H9 (cell line): ENCODE measurements at regions not wholly inside any gene's neighbourhood (a gene's known extent, or its start where the extent isn't known, plus 50 kb on each side); places are given as distances from the start of the nearest gene placed in this dataset.

Source experiments
- DNase-seq: peaks from one replicate; pipeline ENCODE4 v3.0.0-alpha.2; 2017
- H2AFZ ChIP-seq: one replicate; pipeline ENCODE4 v1.6.1; 2013; ENCODE audit warnings: mild to moderate bottlenecking, low read length, control low read depth, moderate library complexity
- H2AK5ac ChIP-seq: 2 replicates; pipeline ENCODE4 v1.6.1; 2013; ENCODE audit warnings: low read length, control low read depth, mixed read lengths; ENCODE audit not compliant: insufficient read length
- H2BK120ac ChIP-seq: one replicate; pipeline ENCODE4 v1.6.1; 2013; ENCODE audit warnings: low read depth, mild to moderate bottlenecking, low read length, control low read depth, inconsistent platforms; ENCODE audit not compliant: poor library complexity, severe bottlenecking
- H2BK12ac ChIP-seq: 2 replicates; pipeline ENCODE4 v1.6.1; 2013; ENCODE audit warnings: low read length, control low read depth, mixed read lengths, low read depth; ENCODE audit not compliant: insufficient read length
- H2BK15ac ChIP-seq: 2 replicates; pipeline ENCODE4 v1.6.1; 2013; ENCODE audit warnings: low read depth, low read length, control low read depth
- H2BK20ac ChIP-seq: one replicate; pipeline ENCODE4 v1.6.1; 2013; ENCODE audit warnings: low read depth, mild to moderate bottlenecking, low read length, control low read depth, inconsistent platforms; ENCODE audit not compliant: poor library complexity, severe bottlenecking
- H2BK5ac ChIP-seq: 2 replicates; pipeline ENCODE4 v1.6.1; 2013; ENCODE audit warnings: low read length, control low read depth, mixed read lengths; ENCODE audit not compliant: insufficient read length
- H3K14ac ChIP-seq: 2 replicates; pipeline ENCODE4 v1.6.1; 2013; ENCODE audit warnings: low read length, control low read depth; ENCODE audit not compliant: insufficient read depth
- H3K18ac ChIP-seq: 2 replicates; pipeline ENCODE4 v1.6.1; 2013; ENCODE audit warnings: low read depth, mild to moderate bottlenecking, mixed read lengths, low read length, control low read depth; ENCODE audit not compliant: insufficient read length
- H3K23ac ChIP-seq: 2 replicates; pipeline ENCODE4 v1.6.1; 2013; ENCODE audit warnings: low read length, control low read depth, mixed read lengths, low read depth; ENCODE audit not compliant: insufficient read length
- H3K23me2 ChIP-seq: 2 replicates; pipeline ENCODE4 v1.6.1; 2013; ENCODE audit warnings: low read depth, mild to moderate bottlenecking, mixed read lengths, low read length, control low read depth; ENCODE audit not compliant: insufficient read length, poor library complexity, severe bottlenecking
- H3K27ac ChIP-seq: 2 replicates; pipeline ENCODE4 v1.5.1; 2013; ENCODE audit warnings: low read length, control low read depth, mixed read lengths, low read depth; ENCODE audit not compliant: insufficient read length
- H3K27me3 ChIP-seq: 2 replicates; pipeline ENCODE4 v1.6.1; 2013; ENCODE audit warnings: low read length, control low read depth, inconsistent platforms; ENCODE audit not compliant: insufficient read depth
- H3K4ac ChIP-seq: 2 replicates; pipeline ENCODE4 v1.6.1; 2013; ENCODE audit warnings: low read depth, mild to moderate bottlenecking, control low read depth, inconsistent platforms, low read length, moderate library complexity
- H3K4me1 ChIP-seq: 2 replicates; pipeline ENCODE4 v1.6.1; 2013; ENCODE audit warnings: low read length, control low read depth, inconsistent platforms; ENCODE audit not compliant: insufficient read depth
- H3K4me2 ChIP-seq: 2 replicates; pipeline ENCODE4 v1.6.1; 2013; ENCODE audit warnings: low read length, control low read depth, mixed read lengths; ENCODE audit not compliant: insufficient read length, insufficient read depth
- H3K56ac ChIP-seq: 2 replicates; pipeline ENCODE4 v1.6.1; 2013; ENCODE audit warnings: low read depth, mild to moderate bottlenecking, mixed read lengths, low read length, control low read depth; ENCODE audit not compliant: insufficient read length
- H3K79me1 ChIP-seq: 2 replicates; pipeline ENCODE4 v1.6.1; 2013; ENCODE audit warnings: low read depth, mild to moderate bottlenecking, moderate library complexity, low read length, control low read depth, inconsistent platforms; ENCODE audit not compliant: insufficient read depth, poor library complexity, severe bottlenecking
- H3K79me2 ChIP-seq: 2 replicates; pipeline ENCODE4 v1.6.1; 2013; ENCODE audit warnings: low read length, control low read depth, inconsistent platforms; ENCODE audit not compliant: insufficient read depth
- H3K9ac ChIP-seq: 2 replicates; pipeline ENCODE4 v1.6.1; 2013; ENCODE audit warnings: low read length, control low read depth, mixed read lengths; ENCODE audit not compliant: insufficient read length; ENCODE audit errors: extremely low read depth
- H3K9me3 ChIP-seq: one replicate; pipeline ENCODE4 v1.6.1; 2013; ENCODE audit warnings: low read depth, low read length, inconsistent platforms; ENCODE audit not compliant: control insufficient read depth
- H3T11ph ChIP-seq: one replicate; pipeline ENCODE4 v1.6.1; 2013; ENCODE audit warnings: mild to moderate bottlenecking, low read length, control low read depth, inconsistent platforms
- H4K20me1 ChIP-seq: one replicate; pipeline ENCODE4 v1.6.1; 2013; ENCODE audit not compliant: control insufficient read depth, insufficient read length, insufficient read depth
- H4K5ac ChIP-seq: 2 replicates; pipeline ENCODE4 v1.6.1; 2013; ENCODE audit warnings: low read depth, mild to moderate bottlenecking, mixed read lengths, low read length, control low read depth; ENCODE audit not compliant: insufficient read length
- H4K8ac ChIP-seq: replicated peaks from 2 replicates; pipeline ENCODE4 v1.6.1; 2013; ENCODE audit warnings: low read length, control low read depth, mixed read lengths, low read depth; ENCODE audit not compliant: insufficient read length
- H4K91ac ChIP-seq: 2 replicates; pipeline ENCODE4 v1.6.1; 2013; ENCODE audit warnings: low read depth, mild to moderate bottlenecking, moderate library complexity, mixed read lengths, low read length, control low read depth; ENCODE audit not compliant: insufficient read length
- H3K27ac Mint-ChIP-seq, 3 experiments: 2 replicates in 2 of 3; 3 replicates in 1 of 3; pipeline ENCODE4 v1.8.0; 2020 to 2021; ENCODE audit warnings: mixed read lengths in 3 of 3, mild to moderate bottlenecking in 1 of 3, moderate library complexity in 1 of 3
- H3K27me3 Mint-ChIP-seq: 2 replicates; pipeline ENCODE4 v1.8.0; 2021; ENCODE audit warnings: low read depth, mild to moderate bottlenecking, moderate library complexity, mixed read lengths
- H3K36me3 Mint-ChIP-seq, 3 experiments: 2 replicates in 2 of 3; 3 replicates in 1 of 3; pipeline ENCODE4 v1.8.0; 2020 to 2021; ENCODE audit warnings: low read depth in 3 of 3, mixed read lengths in 3 of 3; ENCODE audit not compliant: insufficient read depth in 1 of 3
- H3K4me1 Mint-ChIP-seq, 2 experiments: 2 replicates each; pipeline ENCODE4 v1.8.0; 2020; ENCODE audit warnings: mixed read lengths in 2 of 2
- H3K4me3 Mint-ChIP-seq, 2 experiments: 2 replicates in 1 of 2; 3 replicates in 1 of 2; pipeline ENCODE4 v1.8.0; 2020 to 2021; ENCODE audit warnings: mild to moderate bottlenecking in 2 of 2, mixed read lengths in 2 of 2, moderate library complexity in 1 of 2
- H3K9me3 Mint-ChIP-seq, 2 experiments: 2 replicates in 1 of 2; 3 replicates in 1 of 2; pipeline ENCODE4 v1.8.0; 2020; ENCODE audit warnings: mild to moderate bottlenecking in 2 of 2, mixed read lengths in 2 of 2, moderate library complexity in 1 of 2
- CTCF ChIP-seq: fragments of 200-600 bp; sonication (generic); conservative IDR thresholded peaks from 3 replicates; pipeline ENCODE4 v1.8.0; 2021; ENCODE audit warnings: antibody characterized with exemption, mild to moderate bottlenecking
- WGBS: extraction: QIAGEN DNeasy Blood & Tissue Kit; methylation state at CpG from one replicate; pipeline ENCODE4 v1.1.7; 2013; ENCODE audit warnings: missing lambda C conversion rate, low lambda C conversion rate, mixed read lengths; ENCODE audit not compliant: insufficient read length; ENCODE audit errors: extremely low coverage; 5-methylcytosine and 5-hydroxymethylcytosine counted together

GRCh38 chr2:12534646-12535263 is 182.0 kb upstream of the TRIB2 start:
- H3K56ac ChIP-seq: no peak overlapping the region
- no peaks in the 10 kb centered on the region for H3K23me2 ChIP-seq
- no peak for DNase-seq
- no peak overlapping the region for H3K23ac ChIP-seq
- H3K27ac Mint-ChIP-seq: no peak overlapping the region
- H4K5ac ChIP-seq: no peak overlapping the region
- H2BK20ac ChIP-seq: no peak overlapping the region
- H3K4me1 ChIP-seq: no peaks in the 10 kb centered on the region
- peaks cover 8 to 11% of the 10 kb centered on the region in 2 experiments; a peak in 3 of 4 replicates for H3K4me1 Mint-ChIP-seq
- H2BK120ac ChIP-seq: no peak overlapping the region
- no peak overlapping the region for H3K4me2 ChIP-seq
- no peaks in the 10 kb centered on the region for H3K79me1 ChIP-seq
- no peaks in the 10 kb centered on the region for H4K20me1 ChIP-seq
- H3K4ac ChIP-seq: no peak overlapping the region
- no peak overlapping the region for H3K14ac ChIP-seq
- no peak overlapping the region for H4K91ac ChIP-seq
- no CpG with 5 or more reads among the region's 3 CpGs for WGBS
- H3K27me3 Mint-ChIP-seq: no peaks in the 10 kb centered on the region; the same call in 1 of the 2 replicates
- H3K27ac ChIP-seq: no peak overlapping the region
- no peaks in the 10 kb centered on the region for H3K27me3 ChIP-seq
- H3K18ac ChIP-seq: no peak overlapping the region
- H3T11ph ChIP-seq: no peak overlapping the region
- H3K79me2 ChIP-seq: no peaks in the 10 kb centered on the region
- no peak overlapping the region for H2BK15ac ChIP-seq
- H3K9me3 ChIP-seq: no peaks in the 10 kb centered on the region
- H2BK5ac ChIP-seq: no peak overlapping the region
- no peak overlapping the region for H2BK12ac ChIP-seq
- H3K4me3 Mint-ChIP-seq: no peak overlapping the region
- H3K9me3 Mint-ChIP-seq: no peaks in the 10 kb centered on the region
- H3K36me3 Mint-ChIP-seq: no peaks in the 10 kb centered on the region
- no peak overlapping the region for H3K9ac ChIP-seq
- no peak overlapping the region for H2AFZ ChIP-seq
- H4K8ac ChIP-seq: no peak overlapping the region
- TF ChIP-seq CTCF: no peak
- H2AK5ac ChIP-seq: no peak overlapping the region
